Activated CD8-positive, alpha-beta memory T cell treated with anti-CD3 and anti-CD28 coated beads, Interleukin-2, amount 10 ng/mL, durations not matched to agents 7 days and 5 days (primary cell): ENCODE measurements at regions not wholly inside any gene's neighbourhood (a gene's known extent, or its start where the extent isn't known, plus 50 kb on each side); places are given as distances from the start of the nearest gene placed in this dataset.
"Not testable (repeated sequence)": the region's sequence is repeated elsewhere in the genome, so short reads cannot be mapped to it uniquely, and the experiment has no call there.

ENCODE experiments used
- ATAC-seq: fragments of 150-1000 bp; cut with Tn5 transposase; one replicate; pipeline ENCODE4 v1.10.0; 2021; ENCODE audit warnings: moderate library complexity
- CTCF ChIA-PET: fragments of 350-600 bp; sonication (Branson Sonifier 250); formaldehyde crosslinking; loops from one replicate; lab custom pipeline; 2021; ENCODE audit warnings: antibody characterized with exemption; lab: Charles Lee
- DNase-seq: peaks from one replicate; pipeline ENCODE4 v3.0.0-alpha.2; 2020
- H3K27ac Mint-ChIP-seq: one replicate; pipeline ENCODE4 v1.8.0; 2021; ENCODE audit warnings: mild to moderate bottlenecking, mixed read lengths
- H3K27me3 Mint-ChIP-seq: one replicate; pipeline ENCODE4 v1.8.0; 2021; ENCODE audit warnings: mixed read lengths
- H3K36me3 Mint-ChIP-seq: one replicate; pipeline ENCODE4 v1.8.0; 2021; ENCODE audit warnings: mild to moderate bottlenecking, mixed read lengths
- H3K4me1 Mint-ChIP-seq: one replicate; pipeline ENCODE4 v1.8.0; 2021; ENCODE audit warnings: mixed read lengths
- H3K4me3 Mint-ChIP-seq: one replicate; pipeline ENCODE4 v1.8.0; 2021; ENCODE audit warnings: mild to moderate bottlenecking, moderate library complexity, mixed read lengths
- H3K9me3 Mint-ChIP-seq: one replicate; pipeline ENCODE4 v1.8.0; 2022; ENCODE audit warnings: low read depth, mixed read lengths

GRCh38 chr6:28683945-28684538 is 158.4 kb downstream of the GPX5 start:
- no peak overlapping the region for H3K4me3 Mint-ChIP-seq
- CTCF ChIA-PET, result interaction anchor here (0.9 to 1.5 kb wide), 3 partner anchors 10 to 332 kb away, joined by 4 to 5 read pairs (median 4); no protein-coding TSS in a partner anchor
- H3K27ac Mint-ChIP-seq, result no peak overlapping the region
- H3K4me1 Mint-ChIP-seq, result peaks cover 16% of the 10 kb centered on the region
- no peaks in the 10 kb centered on the region for H3K9me3 Mint-ChIP-seq
- peak; percentile 64 for ATAC-seq
- H3K27me3 Mint-ChIP-seq, result peaks cover 75% of the 10 kb centered on the region
- no peaks in the 10 kb centered on the region for H3K36me3 Mint-ChIP-seq
- no peak for DNase-seq

- ATAC-seq, H3K4me3 Mint-ChIP-seq, H3K9me3 Mint-ChIP-seq, CTCF ChIA-PET, H3K36me3 Mint-ChIP-seq, DNase-seq, H3K27ac Mint-ChIP-seq: not testable (repeated sequence)
- H3K27me3 Mint-ChIP-seq, result peaks cover 88% of the 10 kb centered on the region
- peaks cover 16% of the 10 kb centered on the region for H3K4me1 Mint-ChIP-seq
These were observed 160.3 kb downstream of the GPX5 start for GRCh38 chr6:28685960-28686359.

GRCh38 chr6:28686446-28687027 is 160.9 kb downstream of the GPX5 start:
- H3K4me3 Mint-ChIP-seq, H3K36me3 Mint-ChIP-seq, H3K27ac Mint-ChIP-seq, ATAC-seq, H3K9me3 Mint-ChIP-seq: not testable (repeated sequence)
- DNase-seq, result peak; percentile 55
- CTCF ChIA-PET, result interaction anchor here (0.7 kb wide), 1 partner anchor 161 kb away, joined by 3 read pairs; no protein-coding TSS in a partner anchor
- Mint-ChIP-seq H3K27me3 (peaks cover 89% of the 10 kb centered on the region), H3K4me1 (peaks cover 16% of the 10 kb centered on the region)

- not testable (repeated sequence) for H3K27ac Mint-ChIP-seq, H3K9me3 Mint-ChIP-seq, H3K36me3 Mint-ChIP-seq, ATAC-seq, H3K4me3 Mint-ChIP-seq, DNase-seq
- CTCF ChIA-PET, result interaction anchor here (0.7 kb wide), 1 partner anchor 160 kb away, joined by 3 read pairs; no protein-coding TSS in a partner anchor
- peaks cover 84% of the 10 kb centered on the region for H3K27me3 Mint-ChIP-seq
- H3K4me1 Mint-ChIP-seq, result peaks cover 13% of the 10 kb centered on the region
These were observed 161.8 kb downstream of the GPX5 start for GRCh38 chr6:28687309-28687981.

- H3K27me3 Mint-ChIP-seq, result peaks cover 90% of the 10 kb centered on the region
- CTCF ChIA-PET, DNase-seq, H3K4me1 Mint-ChIP-seq, ATAC-seq, H3K27ac Mint-ChIP-seq, H3K36me3 Mint-ChIP-seq, H3K4me3 Mint-ChIP-seq, H3K9me3 Mint-ChIP-seq: not testable (repeated sequence)
These were observed 166.3 kb downstream of the GPX5 start for GRCh38 chr6:28691991-28692390.

GRCh38 chr6:28693033-28693750 is 167.5 kb downstream of the GPX5 start:
- DNase-seq (no peak), ATAC-seq (no peak)
- peaks cover 88% of the 10 kb centered on the region for H3K27me3 Mint-ChIP-seq
- H3K4me1 Mint-ChIP-seq, result no peaks in the 10 kb centered on the region
- no peak overlapping the region for H3K27ac Mint-ChIP-seq
- CTCF ChIA-PET, result interaction anchor here (1.2 kb wide), 2 partner anchors 9 to 36 kb away, joined by 3 to 4 read pairs; no protein-coding TSS in a partner anchor
- H3K36me3 Mint-ChIP-seq, result peaks cover 3% of the 10 kb centered on the region
- H3K4me3 Mint-ChIP-seq, result no peak overlapping the region
- H3K9me3 Mint-ChIP-seq, result no peaks in the 10 kb centered on the region

GRCh38 chr6:28693751-28694443 is 168.2 kb downstream of the GPX5 start:
- CTCF ChIA-PET, result interaction anchor here (1.2 to 1.3 kb wide), 3 partner anchors 10 to 205 kb away, joined by 3 to 4 read pairs (median 3); no protein-coding TSS in a partner anchor
- Mint-ChIP-seq H3K4me1 (no peaks in the 10 kb centered on the region), H3K27me3 (peaks cover 87% of the 10 kb centered on the region), H3K4me3 (no peak overlapping the region), H3K36me3 (peaks cover 3% of the 10 kb centered on the region), H3K9me3 (no peaks in the 10 kb centered on the region), H3K27ac (no peak overlapping the region)
- no peak for ATAC-seq
- DNase-seq, result no peak

- H3K9me3 Mint-ChIP-seq, result no peaks in the 10 kb centered on the region
- H3K4me3 Mint-ChIP-seq, result no peak overlapping the region
- CTCF ChIA-PET, result no interaction called here
- H3K36me3 Mint-ChIP-seq, result peaks cover 3% of the 10 kb centered on the region
- ATAC-seq (no peak), DNase-seq (no peak)
- H3K4me1 Mint-ChIP-seq, result no peaks in the 10 kb centered on the region
- H3K27ac Mint-ChIP-seq, result no peak overlapping the region
- H3K27me3 Mint-ChIP-seq, result peaks cover 75% of the 10 kb centered on the region
These were observed 170.0 kb downstream of the GPX5 start for GRCh38 chr6:28695715-28696114.

GRCh38 chr6:28696167-28696566 is 170.5 kb downstream of the GPX5 start:
- no peak overlapping the region for H3K4me3 Mint-ChIP-seq
- CTCF ChIA-PET, result no interaction called here

GRCh38 chr6:28696682-28697081 is 171.0 kb downstream of the GPX5 start:
- Mint-ChIP-seq H3K36me3 (peaks cover 3% of the 10 kb centered on the region), H3K9me3 (no peaks in the 10 kb centered on the region), H3K27ac (no peak overlapping the region), H3K4me1 (no peaks in the 10 kb centered on the region), H3K4me3 (no peak overlapping the region), H3K27me3 (peaks cover 73% of the 10 kb centered on the region)
- DNase-seq (no peak), ATAC-seq (no peak)
- CTCF ChIA-PET, result no interaction called here

More at GRCh38 chr6:28696167-28696566, 170.5 kb downstream of the GPX5 start:
- no peak overlapping the region for H3K27ac Mint-ChIP-seq
- no peak for DNase-seq
- no peaks in the 10 kb centered on the region for H3K4me1 Mint-ChIP-seq
- ATAC-seq, result no peak
- H3K27me3 Mint-ChIP-seq, result peaks cover 73% of the 10 kb centered on the region
- peaks cover 3% of the 10 kb centered on the region for H3K36me3 Mint-ChIP-seq
- H3K9me3 Mint-ChIP-seq, result no peaks in the 10 kb centered on the region

GRCh38 chr6:28707387-28708282 is 182.0 kb downstream of the GPX5 start:
- Mint-ChIP-seq H3K4me3 (no peak overlapping the region), H3K4me1 (peaks cover 9% of the 10 kb centered on the region), H3K27ac (no peak overlapping the region), H3K9me3 (peaks cover 12% of the 10 kb centered on the region), H3K36me3 (peaks cover 2% of the 10 kb centered on the region), H3K27me3 (peaks cover 49% of the 10 kb centered on the region)
- no peak for DNase-seq
- ATAC-seq, result no peak
- CTCF ChIA-PET, result interaction anchor here (0.7 kb wide), 1 partner anchor 130 kb away, joined by 4 read pairs; no protein-coding TSS in a partner anchor
